ENCODE measurements at regions not wholly inside any gene's neighbourhood (a gene's known extent, or its start where the extent isn't known, plus 50 kb on each side); places are given as distances from the start of the nearest gene placed in this dataset.

DNA sequence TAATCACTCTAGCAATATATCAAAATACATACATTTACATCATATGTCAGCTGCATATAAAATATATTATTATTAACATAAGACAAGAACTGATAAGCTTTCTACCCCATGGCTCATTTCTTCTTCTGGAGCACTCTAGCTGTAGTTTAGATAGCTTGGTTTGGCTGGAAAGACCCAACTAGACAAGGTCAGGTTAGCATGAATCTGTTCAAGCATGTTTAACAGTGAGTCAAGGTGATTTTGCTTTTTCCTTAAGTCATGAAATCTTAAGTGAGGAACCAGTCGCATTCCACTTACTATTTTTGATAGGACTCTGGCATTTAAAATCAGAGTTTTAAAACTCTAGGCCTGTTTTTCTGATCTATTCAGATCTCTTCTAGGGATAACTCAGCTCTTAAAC lies 157.0 kb upstream of the PDGFD start:
- 0% methylated on average over 1 of the region's 1 CpG for WGBS (ENCODE audit: insufficient coverage, low coverage, missing lambda C conversion rate)
- H3K9me3 ChIP-seq (replicated peaks; ENCODE audit: control insufficient read depth, insufficient read depth, low read depth, low read length), result no peaks in the 10 kb centered on the region
- DNase-seq (ENCODE audit: extremely low read depth in 1 of 4, low spot score in 3 of 4) (no peak), FAIRE-seq (no peak), ATAC-seq (no peak)
- H3K36me3 ChIP-seq (ENCODE audit: control insufficient read depth, insufficient read depth, low read length), result no peaks in the 10 kb centered on the region
- ChIA-PET CTCF (ENCODE audit: low intra/inter-chr PET ratio) (no interaction called here), POLR2A (no interaction called here)
- no peaks in the 10 kb centered on the region for H3K79me2 ChIP-seq (ENCODE audit: control insufficient read depth, insufficient read depth, low read length)
- no TSS peak for BruUV-seq (replicated peaks)
- no peak overlapping the region for H2AFZ ChIP-seq (ENCODE audit: low read depth, low read length)
- H4K20me1 ChIP-seq (replicated peaks; ENCODE audit: control insufficient read depth, insufficient read depth, low read length), result no peaks in the 10 kb centered on the region
- H3K9ac ChIP-seq (ENCODE audit: insufficient read depth in 1 of 2, low read depth in 2 of 2, low read length in 2 of 2), result no peak overlapping the region
- no peak overlapping the region for H3K27ac ChIP-seq (ENCODE audit: extremely low read depth, low read depth, low read length)
- no peak overlapping the region for H3K4me3 ChIP-seq
- in situ Hi-C loops (cut with MboI) (no loop called here), intact Hi-C loops (cut with micrococcal nuclease) (no loop called here)
- H3K9me1 ChIP-seq (ENCODE audit: control insufficient read depth, insufficient read depth, low read length), result no peaks in the 10 kb centered on the region
- H3K27me3 ChIP-seq (ENCODE audit: control insufficient read depth in 2 of 2, insufficient read depth in 2 of 2, low read length in 2 of 2), result no peaks in the 10 kb centered on the region
- H3K4me2 ChIP-seq (ENCODE audit: insufficient read depth, low read length), result no peak overlapping the region
- TF ChIP-seq ESRRB (CRISPR knock-in tag; IDR thresholded peaks at IDR 0.05; ENCODE audit: borderline replicate concordance) (no peak), RBM34 (IDR thresholded peaks at IDR 0.05; ENCODE audit: borderline replicate concordance, insufficient read depth, low read length) (no peak)
- TF ChIP-seq, protein P1, sequence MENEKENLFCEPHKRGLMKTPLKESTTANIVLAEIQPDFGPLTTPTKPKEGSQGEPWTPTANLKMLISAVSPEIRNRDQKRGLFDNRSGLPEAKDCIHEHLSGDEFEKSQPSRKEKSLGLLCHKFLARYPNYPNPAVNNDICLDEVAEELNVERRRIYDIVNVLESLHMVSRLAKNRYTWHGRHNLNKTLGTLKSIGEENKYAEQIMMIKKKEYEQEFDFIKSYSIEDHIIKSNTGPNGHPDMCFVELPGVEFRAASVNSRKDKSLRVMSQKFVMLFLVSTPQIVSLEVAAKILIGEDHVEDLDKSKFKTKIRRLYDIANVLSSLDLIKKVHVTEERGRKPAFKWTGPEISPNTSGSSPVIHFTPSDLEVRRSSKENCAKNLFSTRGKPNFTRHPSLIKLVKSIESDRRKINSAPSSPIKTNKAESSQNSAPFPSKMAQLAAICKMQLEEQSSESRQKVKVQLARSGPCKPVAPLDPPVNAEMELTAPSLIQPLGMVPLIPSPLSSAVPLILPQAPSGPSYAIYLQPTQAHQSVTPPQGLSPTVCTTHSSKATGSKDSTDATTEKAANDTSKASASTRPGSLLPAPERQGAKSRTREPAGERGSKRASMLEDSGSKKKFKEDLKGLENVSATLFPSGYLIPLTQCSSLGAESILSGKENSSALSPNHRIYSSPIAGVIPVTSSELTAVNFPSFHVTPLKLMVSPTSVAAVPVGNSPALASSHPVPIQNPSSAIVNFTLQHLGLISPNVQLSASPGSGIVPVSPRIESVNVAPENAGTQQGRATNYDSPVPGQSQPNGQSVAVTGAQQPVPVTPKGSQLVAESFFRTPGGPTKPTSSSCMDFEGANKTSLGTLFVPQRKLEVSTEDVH (IDR thresholded peaks at IDR 0.05; ENCODE audit: low read depth, partially characterized antibody), result no peak
- TF ChIP-seq, protein P2, sequence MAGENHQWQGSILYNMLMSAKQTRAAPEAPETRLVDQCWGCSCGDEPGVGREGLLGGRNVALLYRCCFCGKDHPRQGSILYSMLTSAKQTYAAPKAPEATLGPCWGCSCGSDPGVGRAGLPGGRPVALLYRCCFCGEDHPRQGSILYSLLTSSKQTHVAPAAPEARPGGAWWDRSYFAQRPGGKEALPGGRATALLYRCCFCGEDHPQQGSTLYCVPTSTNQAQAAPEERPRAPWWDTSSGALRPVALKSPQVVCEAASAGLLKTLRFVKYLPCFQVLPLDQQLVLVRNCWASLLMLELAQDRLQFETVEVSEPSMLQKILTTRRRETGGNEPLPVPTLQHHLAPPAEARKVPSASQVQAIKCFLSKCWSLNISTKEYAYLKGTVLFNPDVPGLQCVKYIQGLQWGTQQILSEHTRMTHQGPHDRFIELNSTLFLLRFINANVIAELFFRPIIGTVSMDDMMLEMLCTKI (IDR thresholded peaks at IDR 0.05; ENCODE audit: partially characterized antibody), result no peak
- H3K4me1 ChIP-seq (replicated peaks in 1 of 2; ENCODE audit: control insufficient read depth in 2 of 2, insufficient read depth in 2 of 2, low read length in 2 of 2), result no peaks in the 10 kb centered on the region

All from K562 (cell line).